A673 (cell line): ENCODE measurements at regions not wholly inside any gene's neighbourhood (a gene's known extent, or its start where the extent isn't known, plus 50 kb on each side); places are given as distances from the start of the nearest gene placed in this dataset.

Experiments used
- BruUV-seq: library from RNA; stranded (reverse); fragments of 400-500 nt; replicated peaks from 2 replicates; lab custom pipeline; 2021; lab: Mats Ljungman, UMichigan
- CTCF ChIA-PET: fragments of 300-600 bp; sonication (Branson Sonifier 250); formaldehyde crosslinking; loops from one replicate; lab custom pipeline; 2022; ENCODE audit warnings: antibody characterized with exemption; lab: Charles Lee
- POLR2A ChIA-PET: fragments of 300-600 bp; sonication (Branson Sonifier 250); formaldehyde crosslinking; loops from one replicate; lab custom pipeline; 2022; ENCODE audit warnings: antibody characterized with exemption; ENCODE audit not compliant: low non-redundant PET; lab: Charles Lee
- DNase-seq: peaks from one replicate; pipeline ENCODE4 v3.0.0-alpha.2; 2015; ENCODE audit warnings: low spot score
- H3K27ac ChIP-seq: fragments of 200-600 bp; sonication (generic); 2 replicates; pipeline ENCODE4 v1.5.1; 2016; ENCODE audit warnings: mixed run types, low read depth, mild to moderate bottlenecking, mixed read lengths, antibody characterized with exemption, low read length; ENCODE audit not compliant: poor library complexity, severe bottlenecking
- H3K27me3 ChIP-seq: fragments of 200-600 bp; sonication (generic); replicated peaks from 2 replicates; pipeline ENCODE4 v1.6.1; 2017; ENCODE audit warnings: mixed run types, low read depth, mild to moderate bottlenecking, mixed read lengths, antibody characterized with exemption, low read length; ENCODE audit not compliant: insufficient read depth, poor library complexity
- H3K36me3 ChIP-seq: fragments of 200-600 bp; sonication (generic); 2 replicates; pipeline ENCODE4 v1.6.1; 2016; ENCODE audit warnings: mixed run types, mild to moderate bottlenecking, mixed read lengths, antibody characterized with exemption, low read length; ENCODE audit not compliant: insufficient read depth, poor library complexity, severe bottlenecking
- H3K4me1 ChIP-seq: fragments of 200-600 bp; sonication (generic); 2 replicates; pipeline ENCODE4 v1.6.1; 2017; ENCODE audit warnings: mixed run types, mild to moderate bottlenecking, mixed read lengths, antibody characterized with exemption, low read length; ENCODE audit not compliant: insufficient read depth, poor library complexity, severe bottlenecking
- H3K4me3 ChIP-seq: fragments of 200-600 bp; sonication (generic); 2 replicates; pipeline ENCODE4 v1.5.1; 2016; ENCODE audit warnings: low read depth, mixed run types, mild to moderate bottlenecking, mixed read lengths, low read length; ENCODE audit not compliant: poor library complexity, severe bottlenecking
- H3K9me3 ChIP-seq: fragments of 200-600 bp; sonication (generic); 2 replicates; pipeline ENCODE4 v1.6.1; 2016; ENCODE audit warnings: mixed run types, low read depth, mild to moderate bottlenecking, mixed read lengths, antibody characterized with exemption, low read length; ENCODE audit not compliant: poor library complexity, severe bottlenecking
- CTCF ChIP-seq: fragments of 300-800, 200-600 bp; sonication (generic); conservative IDR thresholded peaks from 2 replicates; pipeline ENCODE4 v1.5.1; 2017; ENCODE audit warnings: low read depth, mild to moderate bottlenecking, antibody characterized with exemption, low read length, moderate library complexity, mixed read lengths
- EZH2 ChIP-seq: fragments of 200-600 bp; sonication (generic); IDR thresholded peaks from 2 replicates; pipeline ENCODE4 v1.6.1; 2017; ENCODE audit warnings: borderline replicate concordance, low read depth, mild to moderate bottlenecking, mixed read lengths, antibody characterized with exemption, low read length; ENCODE audit not compliant: poor library complexity, severe bottlenecking
- intact Hi-C: fragments of 100-400 bp; cut with micrococcal nuclease; formaldehyde crosslinking; loops from one replicate; pipeline ENCODE4 v1.10.0; 2022; ENCODE audit not compliant: unreplicated experiment

- ChIA-PET POLR2A (no interaction called here), CTCF (no interaction called here)
- DNase-seq: no peak
- Histone ChIP-seq H3K27me3 (no peaks in the 10 kb centered on the region), H3K36me3 (no peaks in the 10 kb centered on the region), H3K9me3 (no peaks in the 10 kb centered on the region), H3K27ac (no peak overlapping the region), H3K4me3 (no peak overlapping the region), H3K4me1 (no peaks in the 10 kb centered on the region)
- BruUV-seq: no TSS peak
- TF ChIP-seq EZH2 (no peak), CTCF (no peak)
- intact Hi-C loops: no loop called here
Observed at GRCh38 chr9:16154521-16155078, 601.8 kb downstream of the CCDC171 start.

GRCh38 chr9:16155878-16156277 lies 603.0 kb downstream of the CCDC171 start:
- intact Hi-C loops: no loop called here
- Histone ChIP-seq H3K36me3 (no peaks in the 10 kb centered on the region), H3K9me3 (no peaks in the 10 kb centered on the region), H3K27me3 (no peaks in the 10 kb centered on the region), H3K4me1 (no peaks in the 10 kb centered on the region), H3K4me3 (no peak overlapping the region), H3K27ac (no peak overlapping the region)
- no peak for DNase-seq
- CTCF ChIA-PET: no interaction called here
- TF ChIP-seq CTCF (no peak), EZH2 (no peak)
- POLR2A ChIA-PET: no interaction called here
- no TSS peak for BruUV-seq

GRCh38 chr9:16157216-16157615 lies 604.4 kb downstream of the CCDC171 start:
- POLR2A ChIA-PET: no interaction called here
- no peaks in the 10 kb centered on the region for H3K27me3 ChIP-seq
- H3K9me3 ChIP-seq: no peaks in the 10 kb centered on the region
- no peaks in the 10 kb centered on the region for H3K36me3 ChIP-seq
- CTCF ChIA-PET: no interaction called here
- TF ChIP-seq EZH2 (no peak), CTCF (no peak)
- no peak for DNase-seq
- intact Hi-C loops: no loop called here
- no peak overlapping the region for H3K4me3 ChIP-seq
- no TSS peak for BruUV-seq
- H3K27ac ChIP-seq: no peak overlapping the region
- no peaks in the 10 kb centered on the region for H3K4me1 ChIP-seq
